GM19467 (cell line): ENCODE measurements at regions not wholly inside any gene's neighbourhood (a gene's known extent, or its start where the extent isn't known, plus 50 kb on each side); places are given as distances from the start of the nearest gene placed in this dataset.
A peak's percentile ranks its signal among the peaks of the same experiment; 100 is the strongest.

Source experiments
- ATAC-seq: cut with Tn5 transposase; IDR thresholded peaks from one replicate; pipeline ENCODE4 v1.9.1; 2021; ENCODE audit warnings: mild to moderate bottlenecking, moderate library complexity; ENCODE audit not compliant: unreplicated experiment

- no peak for ATAC-seq
Measured at GRCh38 chr14:39851202-39851601, 419.0 kb upstream of the FBXO33 start.

- ATAC-seq: no peak
Measured at GRCh38 chr14:39847852-39848251, 415.6 kb upstream of the FBXO33 start.

GRCh38 chr14:39847194-39847593, 415.0 kb upstream of the FBXO33 start:
- ATAC-seq: no peak

GRCh38 chr14:39843881-39844280, 411.6 kb upstream of the FBXO33 start:
- ATAC-seq: no peak

- ATAC-seq: no peak
Measured at GRCh38 chr14:39841088-39841487, 408.9 kb upstream of the FBXO33 start.

GRCh38 chr14:39827901-39828655, 395.8 kb upstream of the FBXO33 start:
- ATAC-seq: peak; percentile 99

- no peak for ATAC-seq
Measured at GRCh38 chr14:39812532-39813320, 380.5 kb upstream of the FBXO33 start.

GRCh38 chr14:39807271-39807670, 375.0 kb upstream of the FBXO33 start:
- ATAC-seq: no peak

GRCh38 chr14:39784461-39784860, 352.2 kb upstream of the FBXO33 start:
- no peak for ATAC-seq

- no peak for ATAC-seq
Measured at GRCh38 chr14:39781466-39781865, 349.2 kb upstream of the FBXO33 start.

GRCh38 chr14:39773387-39774126, 341.3 kb upstream of the FBXO33 start:
- ATAC-seq: no peak

GRCh38 chr14:39772627-39773026, 340.4 kb upstream of the FBXO33 start:
- no peak for ATAC-seq

- ATAC-seq: peak; percentile 56
Measured at GRCh38 chr14:39768589-39768988, 336.4 kb upstream of the FBXO33 start.

GRCh38 chr14:39766397-39767000, 334.3 kb upstream of the FBXO33 start:
- no peak for ATAC-seq

- no peak for ATAC-seq
Measured at GRCh38 chr14:39765676-39766075, 333.4 kb upstream of the FBXO33 start.

- ATAC-seq: peak; percentile 28
Measured at GRCh38 chr14:39763402-39763890, 331.2 kb upstream of the FBXO33 start.

GRCh38 chr14:39762576-39763401, 330.6 kb upstream of the FBXO33 start:
- ATAC-seq: peak; percentile 53

GRCh38 chr14:39755269-39755878, 323.1 kb upstream of the FBXO33 start:
- peak; percentile 85 for ATAC-seq

- ATAC-seq: no peak
Measured at GRCh38 chr14:39740454-39740853, 308.2 kb upstream of the FBXO33 start.

- ATAC-seq: no peak
Measured at GRCh38 chr14:39739796-39740195, 307.6 kb upstream of the FBXO33 start.
